NCI-H2081 treated with DMSO at 0.1 percent for 48 hours (cell line): ENCODE measurements at regions not wholly inside any gene's neighbourhood (a gene's known extent, or its start where the extent isn't known, plus 50 kb on each side); places are given as distances from the start of the nearest gene placed in this dataset.
"Not testable (repeated sequence)": the region's sequence is repeated elsewhere in the genome, so short reads cannot be mapped to it uniquely, and the experiment has no call there.

Source experiments
- DNase-seq: peaks from one replicate; lab custom pipeline; 2025; lab: John Stamatoyannopoulos, UW

- peak; percentile 69 for DNase-seq
These were observed 143.4 kb upstream of the ERRFI1 start for GRCh38 chr1:8169364-8170058.

DNA sequence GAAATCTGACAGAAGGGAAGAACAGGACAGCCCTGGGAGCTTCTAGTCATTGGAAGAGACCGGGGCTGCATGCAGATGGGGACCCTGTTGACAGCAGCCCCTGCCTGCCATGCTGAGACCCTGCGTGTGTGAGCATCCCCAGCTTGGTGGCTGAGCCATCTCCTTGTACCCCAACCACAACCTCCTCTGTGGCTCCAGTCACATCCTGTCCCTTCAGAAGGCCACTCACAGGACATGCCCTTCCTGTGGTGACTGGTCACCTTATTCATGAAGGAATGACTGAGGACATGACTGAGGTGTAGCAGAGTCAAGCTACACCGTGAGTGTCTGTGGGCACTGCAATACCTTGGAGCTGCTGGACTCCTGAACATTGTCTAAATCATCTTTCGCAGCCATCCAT, 141.8 kb upstream of the ERRFI1 start:
- no peak for DNase-seq

DNA sequence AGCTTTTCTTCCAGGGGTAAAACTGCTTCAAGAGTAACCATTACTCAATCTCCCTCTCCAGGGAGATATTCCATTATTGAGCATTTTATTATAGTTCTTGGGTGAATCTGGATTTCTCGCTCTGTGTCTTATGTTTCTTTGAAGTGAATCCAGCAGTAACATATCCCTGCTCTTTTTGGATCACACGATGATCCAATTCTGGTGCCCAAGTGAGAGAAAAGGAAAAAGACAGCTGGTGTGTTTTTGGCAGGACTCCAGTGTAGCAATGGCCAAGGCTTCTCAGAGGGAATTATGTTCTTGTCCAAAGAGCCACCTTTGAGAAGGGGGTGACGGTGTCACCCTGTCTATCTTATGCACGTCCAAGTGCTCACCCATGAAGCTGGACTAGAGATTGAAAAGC, 140.3 kb upstream of the ERRFI1 start:
- DNase-seq, result no peak

GRCh38 chr1:8165595-8166360, 139.7 kb upstream of the ERRFI1 start:
- DNase-seq, result no peak

GRCh38 chr1:8164670-8165069, 138.6 kb upstream of the ERRFI1 start:
- no peak for DNase-seq

DNA sequence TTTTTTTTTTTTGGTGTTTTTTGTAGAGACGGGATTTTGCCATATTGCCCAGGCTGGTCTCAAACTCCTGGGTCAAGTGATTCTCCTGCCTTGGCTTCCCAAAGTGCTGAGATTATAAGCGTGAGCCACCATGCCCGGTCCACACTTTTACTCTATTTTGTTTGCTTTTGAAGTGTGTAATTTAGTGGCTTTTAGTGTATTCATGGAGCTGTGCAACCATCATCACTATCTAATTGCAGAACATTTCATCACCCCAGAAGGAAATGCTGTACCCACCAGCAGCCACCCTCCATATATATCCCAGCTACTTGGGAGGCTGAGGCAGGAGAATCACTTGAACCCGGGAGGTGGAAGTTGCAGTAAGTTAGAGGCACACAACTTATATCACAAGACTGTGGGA, 136.9 kb upstream of the ERRFI1 start:
- no peak for DNase-seq

DNA sequence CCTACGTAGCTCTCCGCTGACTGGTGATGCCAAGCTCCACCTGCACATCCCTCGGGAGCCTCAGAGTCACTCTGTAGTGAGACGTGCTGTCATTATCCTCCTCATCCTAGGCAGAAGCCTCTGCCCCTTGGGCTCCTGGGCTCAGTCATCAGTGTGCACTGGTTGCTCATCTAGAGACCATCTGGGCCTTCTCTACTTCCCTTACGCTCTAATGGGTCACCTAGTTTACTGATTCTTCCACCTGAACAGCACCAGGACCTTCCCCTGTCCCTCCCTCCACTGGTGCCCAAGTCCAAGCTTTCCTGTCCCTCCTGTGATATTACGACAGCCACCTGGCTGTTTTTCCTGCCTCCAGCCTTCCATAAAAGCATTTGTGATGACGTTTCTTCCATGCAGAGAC, 136.1 kb upstream of the ERRFI1 start:
- DNase-seq, result no peak

- DNase-seq, result no peak
These were observed 135.5 kb upstream of the ERRFI1 start for GRCh38 chr1:8161546-8162105.

- DNase-seq, result no peak
These were observed 133.4 kb upstream of the ERRFI1 start for GRCh38 chr1:8159470-8160024.

GRCh38 chr1:8158995-8159394, 132.9 kb upstream of the ERRFI1 start:
- no peak for DNase-seq

GRCh38 chr1:8157765-8158164, 131.7 kb upstream of the ERRFI1 start:
- DNase-seq, result no peak

DNA sequence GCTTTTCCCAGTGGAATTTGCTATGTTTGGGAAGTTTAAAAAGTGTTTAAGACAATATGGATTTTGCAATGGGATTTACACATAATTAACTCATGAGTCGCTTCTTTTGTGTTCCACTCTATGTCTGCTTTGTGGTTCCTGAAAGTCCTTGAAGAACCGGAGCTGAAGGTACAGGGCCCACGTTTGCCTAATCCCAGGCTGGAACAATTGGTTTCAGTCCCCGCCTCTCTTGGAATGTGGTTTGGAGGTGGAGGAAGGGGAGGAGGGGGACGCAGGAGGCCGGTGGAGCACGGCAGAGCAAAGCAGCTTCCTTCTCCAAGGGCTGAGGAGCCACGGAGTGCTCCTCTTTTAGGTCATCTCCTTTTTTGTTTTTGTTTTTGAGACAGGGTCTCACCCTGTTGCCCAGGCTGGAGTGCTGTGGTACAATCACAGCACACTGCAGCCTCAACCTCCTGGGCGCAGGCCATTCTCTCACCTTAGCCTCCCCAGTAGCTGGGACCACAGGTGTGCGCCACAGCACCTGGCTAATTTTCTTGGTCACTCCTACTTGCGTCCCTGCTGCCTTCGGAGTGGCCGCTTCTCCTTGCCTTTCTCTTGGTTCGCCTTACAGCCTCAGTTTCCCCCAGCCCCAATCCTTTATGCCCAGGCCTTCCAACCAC, 129.5 kb upstream of the ERRFI1 start:
- DNase-seq, result no peak

DNA sequence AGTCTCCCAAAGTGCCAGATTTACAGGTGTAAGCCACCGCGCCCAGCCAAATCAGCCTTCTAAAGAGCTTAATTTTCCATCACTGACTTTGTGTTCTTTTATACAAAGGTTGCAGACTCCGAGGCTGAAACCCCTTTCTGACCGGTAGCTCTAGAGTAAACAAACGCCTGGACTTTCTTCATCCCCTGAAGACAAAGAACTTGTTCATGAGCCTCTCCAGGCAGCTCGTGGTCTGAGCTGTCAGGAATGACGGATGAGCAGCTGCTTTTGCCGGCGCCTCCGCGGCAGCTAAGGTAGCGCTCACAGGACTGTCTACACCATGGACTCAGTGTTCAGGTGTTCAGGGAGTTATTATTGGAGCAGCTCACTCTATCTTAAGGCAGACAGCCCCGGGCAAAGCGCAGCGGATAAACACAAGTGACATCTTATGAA, 128.5 kb upstream of the ERRFI1 start:
- DNase-seq, result no peak

- no peak for DNase-seq
These were observed 127.9 kb upstream of the ERRFI1 start for GRCh38 chr1:8153961-8154360.

DNA sequence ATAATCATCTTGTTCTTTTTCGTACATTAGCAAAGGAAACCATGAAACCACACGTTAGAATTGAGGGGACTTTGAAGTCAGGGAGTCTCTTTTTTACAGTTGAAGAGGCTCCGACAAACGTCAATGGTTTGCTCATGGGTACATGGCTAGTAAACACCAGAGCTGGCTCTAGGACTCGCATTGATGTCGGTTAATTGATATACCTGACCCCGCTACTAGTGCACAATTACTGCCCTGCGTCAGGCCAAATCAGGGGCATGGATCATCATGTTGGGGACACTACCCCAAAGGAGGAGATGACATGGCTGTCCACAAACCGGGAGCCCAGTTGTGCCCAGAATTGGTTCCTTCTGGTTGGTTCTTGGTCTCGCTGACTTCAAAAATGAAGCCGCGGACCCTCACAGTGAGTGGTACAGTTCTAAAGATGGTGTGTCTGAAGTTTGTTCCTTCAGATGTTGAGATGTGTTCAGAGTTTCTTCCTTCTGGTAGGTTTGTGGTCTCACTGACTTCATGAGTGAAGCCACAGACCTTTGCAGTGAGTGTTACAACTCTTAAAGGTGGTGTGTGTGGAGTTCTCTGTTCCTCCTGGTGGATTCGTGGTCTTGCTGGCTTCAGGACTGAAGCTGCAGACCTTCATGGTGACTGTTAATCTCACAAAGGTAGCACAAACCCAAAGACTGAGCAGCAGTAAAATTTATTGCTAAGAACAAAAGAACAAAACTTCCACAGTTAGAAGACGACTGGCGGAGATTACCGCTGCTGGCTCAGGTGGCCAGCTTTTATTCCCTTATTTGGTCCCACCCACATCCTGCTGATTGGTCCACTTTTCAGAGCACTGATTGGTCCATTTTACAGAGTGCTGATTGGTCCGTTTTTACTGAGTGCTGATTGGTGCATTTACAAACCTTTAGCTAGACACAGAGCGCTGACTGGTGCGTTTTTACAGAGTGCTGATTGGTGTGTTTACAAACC, 126.9 kb upstream of the ERRFI1 start:
- no peak for DNase-seq

DNA sequence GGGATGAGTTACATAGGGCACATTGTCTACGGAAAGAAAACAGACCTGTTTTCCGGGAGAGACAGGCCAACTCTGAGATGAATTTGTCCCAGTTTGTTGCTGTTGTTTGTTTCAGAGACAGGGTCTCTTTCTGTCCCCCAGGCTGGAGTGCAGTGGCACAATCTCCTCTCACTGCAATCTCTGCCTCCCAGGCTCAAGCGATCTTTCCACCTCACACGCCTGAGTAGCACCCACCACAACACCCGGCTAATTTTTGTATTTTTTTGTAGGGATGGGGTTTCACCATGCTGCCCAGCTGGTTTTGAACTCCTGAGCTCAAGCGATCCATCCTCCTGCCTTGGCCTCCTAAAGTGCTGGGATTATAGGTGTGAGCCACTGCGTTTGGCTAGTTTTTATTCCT, 125.5 kb upstream of the ERRFI1 start:
- DNase-seq, result no peak

- not testable (repeated sequence) for DNase-seq
These were observed 123.6 kb upstream of the ERRFI1 start for GRCh38 chr1:8149756-8150155.

- DNase-seq, result no peak
These were observed 121.8 kb upstream of the ERRFI1 start for GRCh38 chr1:8147956-8148355.

- no peak for DNase-seq
These were observed 120.2 kb upstream of the ERRFI1 start for GRCh38 chr1:8146257-8146855.

DNA sequence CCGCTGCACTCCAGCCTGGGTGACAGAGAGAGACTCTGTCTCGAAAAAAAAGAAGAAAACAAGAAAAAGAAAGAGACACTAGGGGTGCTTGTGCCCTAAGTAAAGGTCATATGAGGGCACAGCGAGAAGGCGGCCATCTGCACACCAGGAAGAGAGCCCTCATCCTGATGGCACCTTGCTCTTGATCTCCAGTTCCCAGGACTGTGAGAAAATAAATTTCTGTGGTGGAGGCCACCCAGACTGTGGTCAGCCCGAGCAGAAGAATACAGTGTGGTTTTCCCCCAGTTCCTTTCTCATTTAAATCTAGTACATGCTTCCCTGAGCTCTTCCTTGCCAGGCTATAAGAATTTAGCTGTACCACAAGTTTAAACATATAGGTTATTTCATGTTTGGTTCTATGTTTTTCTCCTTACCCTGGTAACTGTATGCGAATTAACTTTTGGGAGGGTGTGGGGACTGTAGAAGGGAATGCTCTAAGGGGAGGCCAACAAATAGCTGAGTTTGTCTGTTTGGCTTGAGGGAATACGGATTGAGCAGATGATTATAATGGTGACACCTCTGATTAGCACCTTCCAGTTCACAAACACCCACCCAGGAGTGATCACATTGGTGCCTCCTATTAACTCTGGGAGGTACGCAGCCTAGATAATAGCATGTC, 119.6 kb upstream of the ERRFI1 start:
- no peak for DNase-seq
